OCI-LY1 (cell line): ENCODE measurements at regions not wholly inside any gene's neighbourhood (a gene's known extent, or its start where the extent isn't known, plus 50 kb on each side); places are given as distances from the start of the nearest gene placed in this dataset.

Experiments
- H2AFZ ChIP-seq: fragments of 200-600 bp; sonication (generic), shearing (Covaris generic); 2 replicates; pipeline ENCODE4 v1.6.0; 2014; ENCODE audit warnings: antibody characterized with exemption, mild to moderate bottlenecking, low read length
- H3F3A ChIP-seq: fragments of 200-600 bp; sonication (generic), shearing (Covaris generic); 2 replicates; pipeline ENCODE4 v1.6.0; 2014; ENCODE audit warnings: mild to moderate bottlenecking, antibody characterized with exemption, low read length, moderate library complexity; ENCODE audit not compliant: insufficient read depth
- H3K27ac ChIP-seq: fragments of 200-600 bp; sonication (generic); 2 replicates; pipeline ENCODE4 v1.5.1; 2014; ENCODE audit warnings: low read length, mixed run types, mild to moderate bottlenecking, low read depth; ENCODE audit not compliant: poor library complexity, severe bottlenecking
- H3K27me3 ChIP-seq: fragments of 200-600 bp; sonication (generic); 2 replicates; pipeline ENCODE4 v1.6.0; 2014; ENCODE audit warnings: antibody characterized with exemption, mild to moderate bottlenecking, low read length, moderate library complexity; ENCODE audit not compliant: insufficient read depth
- H3K36me3 ChIP-seq: fragments of 200-600 bp; sonication (generic); 2 replicates; pipeline ENCODE4 v1.6.1; 2014; ENCODE audit warnings: mild to moderate bottlenecking, antibody characterized with exemption, low read length, moderate library complexity, mixed read lengths; ENCODE audit not compliant: insufficient read depth
- H3K4me1 ChIP-seq: fragments of 200-600 bp; sonication (generic); 2 replicates; pipeline ENCODE4 v1.5.1; 2014; ENCODE audit warnings: mild to moderate bottlenecking, low read length, moderate library complexity; ENCODE audit not compliant: insufficient read depth, severe bottlenecking
- H3K4me2 ChIP-seq: fragments of 200-600 bp; sonication (generic), shearing (Covaris generic); 2 replicates; pipeline ENCODE4 v1.6.1; 2014; ENCODE audit warnings: low read length
- H3K4me3 ChIP-seq: fragments of 200-600 bp; sonication (generic); 2 replicates; pipeline ENCODE4 v1.5.1; 2014; ENCODE audit warnings: low read length, low read depth, mild to moderate bottlenecking, mixed read lengths; ENCODE audit not compliant: poor library complexity, severe bottlenecking
- H3K79me2 ChIP-seq: fragments of 200-600 bp; shearing (Covaris generic); 2 replicates; pipeline ENCODE4 v1.6.1; 2016; ENCODE audit warnings: mixed run types, low read length, mixed read lengths; ENCODE audit not compliant: insufficient read depth
- H3K9ac ChIP-seq: fragments of 200-600 bp; sonication (generic), shearing (Covaris generic); 2 replicates; pipeline ENCODE4 v1.6.1; 2014; ENCODE audit warnings: mild to moderate bottlenecking, low read length, mixed read lengths
- H3K9me2 ChIP-seq: fragments of 200-600 bp; sonication (generic), shearing (Covaris generic); 2 replicates; pipeline ENCODE4 v1.6.1; 2014; ENCODE audit warnings: low read depth, mild to moderate bottlenecking, low read length, mixed read lengths
- H3K9me3 ChIP-seq: fragments of 200-600 bp; shearing (Covaris generic); 2 replicates; pipeline ENCODE4 v1.6.1; 2014; ENCODE audit warnings: low read length, mixed read lengths
- H4K20me1 ChIP-seq: fragments of 200-600 bp; sonication (generic), shearing (Covaris generic); 2 replicates; pipeline ENCODE4 v1.6.0; 2016; ENCODE audit warnings: mild to moderate bottlenecking, low read length; ENCODE audit not compliant: insufficient read depth
- CTCF ChIP-seq: fragments of 200-600 bp; sonication (generic), shearing (Covaris generic); IDR thresholded peaks from 2 replicates; pipeline ENCODE4 v1.5.1; 2017; ENCODE audit warnings: mild to moderate bottlenecking, antibody characterized with exemption, low read length, moderate library complexity, mixed read lengths
- EZH2 ChIP-seq: fragments of 200-600 bp; sonication (generic), shearing (Covaris generic); IDR thresholded peaks from 2 replicates; pipeline ENCODE4 v1.8.0; 2017; ENCODE audit warnings: borderline replicate concordance, mixed run types, mild to moderate bottlenecking, antibody characterized with exemption, low read length, moderate library complexity, mixed read lengths

- Histone ChIP-seq H3K4me1 (peaks cover 61% of the 10 kb centered on the region), H3K27ac (peak overlapping the region; percentile 94), H3K9ac (peak overlapping the region; percentile 64), H3K36me3 (peaks cover 5% of the 10 kb centered on the region; the same call in 1 of the 2 replicates), H3K4me2 (peak overlapping the region; percentile 55), H3F3A (no peaks in the 10 kb centered on the region), H3K9me2 (no peaks in the 10 kb centered on the region), H3K79me2 (no peaks in the 10 kb centered on the region), H2AFZ (peak overlapping the region; percentile 17; the same call in 1 of the 2 replicates), H3K9me3 (peaks cover 9% of the 10 kb centered on the region; the same call in 1 of the 2 replicates), H4K20me1 (no peaks in the 10 kb centered on the region), H3K4me3 (peak overlapping the region; percentile 24), H3K27me3 (no peaks in the 10 kb centered on the region)
- TF ChIP-seq CTCF (no peak), EZH2 (no peak)
These were observed 1342.3 kb downstream of the TBC1D22A start for GRCh38 chr22:48104766-48105165.

GRCh38 chr22:48104102-48104738 is 1341.8 kb downstream of the TBC1D22A start:
- H3K4me3 ChIP-seq = peak overlapping the region; percentile 7
- peak overlapping the region; percentile 64 for H3K9ac ChIP-seq
- no peaks in the 10 kb centered on the region for H3K9me2 ChIP-seq
- TF ChIP-seq EZH2 (no peak), CTCF (no peak)
- H4K20me1 ChIP-seq = no peaks in the 10 kb centered on the region
- peaks cover 66% of the 10 kb centered on the region for H3K4me1 ChIP-seq
- no peaks in the 10 kb centered on the region for H3F3A ChIP-seq
- peaks cover 5% of the 10 kb centered on the region; the same call in 1 of the 2 replicates for H3K36me3 ChIP-seq
- H2AFZ ChIP-seq = peak overlapping the region; percentile 17; the same call in 1 of the 2 replicates
- peak overlapping the region; percentile 94 for H3K27ac ChIP-seq
- H3K27me3 ChIP-seq = no peaks in the 10 kb centered on the region
- no peaks in the 10 kb centered on the region for H3K79me2 ChIP-seq
- peak overlapping the region; percentile 55 for H3K4me2 ChIP-seq
- H3K9me3 ChIP-seq = peaks cover 9% of the 10 kb centered on the region; the same call in 1 of the 2 replicates

GRCh38 chr22:48103126-48103875 is 1340.9 kb downstream of the TBC1D22A start:
- Histone ChIP-seq H3K4me3 (no peak overlapping the region), H3K4me1 (peaks cover 75% of the 10 kb centered on the region), H3K27me3 (no peaks in the 10 kb centered on the region), H3F3A (peaks cover 4% of the 10 kb centered on the region; the same call in 1 of the 2 replicates), H3K9me3 (0 out of 2 replicates have a peak, but pooled peaks cover 4% of the 10 kb centered on the region), H3K9me2 (no peaks in the 10 kb centered on the region), H3K4me2 (peak overlapping the region; percentile 55; the same call in 1 of the 2 replicates), H3K9ac (peak overlapping the region; percentile 64), H4K20me1 (no peaks in the 10 kb centered on the region), H3K27ac (peak overlapping the region; percentile 94), H2AFZ (no peak overlapping the region), H3K79me2 (no peaks in the 10 kb centered on the region), H3K36me3 (no peaks in the 10 kb centered on the region)
- TF ChIP-seq EZH2 (no peak), CTCF (no peak)
